NCI-H345 (cell line): ENCODE measurements at regions not wholly inside any gene's neighbourhood (a gene's known extent, or its start where the extent isn't known, plus 50 kb on each side); places are given as distances from the start of the nearest gene placed in this dataset.

Experiments
- DNase-seq: peaks from one replicate; lab custom pipeline; 2025; lab: John Stamatoyannopoulos, UW

GRCh38 chr5:30734118-30734517 is 459.4 kb upstream of the CDH6 start:
- DNase-seq = no peak

- DNase-seq = no peak
Observed at GRCh38 chr5:30725073-30725472, 468.4 kb upstream of the CDH6 start.

- DNase-seq = no peak
Observed at GRCh38 chr5:30698217-30698616, 495.3 kb upstream of the CDH6 start.

GRCh38 chr5:30693326-30693725 is 500.2 kb upstream of the CDH6 start:
- no peak for DNase-seq

GRCh38 chr5:30690931-30691330 is 502.6 kb upstream of the CDH6 start:
- no peak for DNase-seq

- no peak for DNase-seq
Observed at GRCh38 chr5:30687461-30687860, 506.0 kb upstream of the CDH6 start.

GRCh38 chr5:30686530-30686929 is 507.0 kb upstream of the CDH6 start:
- DNase-seq = no peak

- DNase-seq = no peak
Observed at GRCh38 chr5:30676223-30676840, 517.2 kb upstream of the CDH6 start.

- no peak for DNase-seq
Observed at GRCh38 chr5:30667293-30667692, 526.2 kb upstream of the CDH6 start.

GRCh38 chr5:30663536-30663935 is 530.0 kb upstream of the CDH6 start:
- DNase-seq = no peak

- no peak for DNase-seq
Observed at GRCh38 chr5:30662373-30662772, 531.1 kb upstream of the CDH6 start.

GRCh38 chr5:30661730-30662129 is 531.8 kb upstream of the CDH6 start:
- no peak for DNase-seq

- DNase-seq = no peak
Observed at GRCh38 chr5:30659417-30659816, 534.1 kb upstream of the CDH6 start.

GRCh38 chr5:30650311-30650710 is 543.2 kb upstream of the CDH6 start:
- no peak for DNase-seq

GRCh38 chr5:30638899-30639298 is 554.6 kb upstream of the CDH6 start:
- no peak for DNase-seq

GRCh38 chr5:30627945-30628344 is 565.5 kb upstream of the CDH6 start:
- DNase-seq = no peak

GRCh38 chr5:30626557-30626956 is 566.9 kb upstream of the CDH6 start:
- DNase-seq = no peak

GRCh38 chr5:30620481-30621085 is 572.9 kb upstream of the CDH6 start:
- no peak for DNase-seq

GRCh38 chr5:30608501-30608900 is 585.0 kb upstream of the CDH6 start:
- no peak for DNase-seq

- peak; percentile 81 for DNase-seq
Observed at GRCh38 chr5:30607301-30607894, 586.1 kb upstream of the CDH6 start.

GRCh38 chr5:30605693-30606268 is 587.7 kb upstream of the CDH6 start:
- peak; percentile 59 for DNase-seq

- DNase-seq = peak; percentile 9
Observed at GRCh38 chr5:30604648-30605262, 588.7 kb upstream of the CDH6 start.

GRCh38 chr5:30600892-30601291 is 592.6 kb upstream of the CDH6 start:
- DNase-seq = no peak
